ENCODE measurements at regions not wholly inside any gene's neighbourhood (a gene's known extent, or its start where the extent isn't known, plus 50 kb on each side); places are given as distances from the start of the nearest gene placed in this dataset.

GRCh38 chr4:180745019-180745418 lies 1498.2 kb upstream of the TENM3 start:
- intact Hi-C loops (cut with DNase I): no loop called here
- Histone ChIP-seq H3K4me3 (no peak overlapping the region), H3K4me1 (no peaks in the 10 kb centered on the region), H3K27me3 (no peaks in the 10 kb centered on the region), H3K36me3 (no peaks in the 10 kb centered on the region), H3K9me3 (no peaks in the 10 kb centered on the region), H3K27ac (replicated peaks in 1 of 4) (no peak overlapping the region)
- TF ChIP-seq CTCF (IDR thresholded peaks at IDR 0.05) (no peak), EP300 (IDR thresholded peaks at IDR 0.05) (no peak)
- no peak for DNase-seq (ENCODE audit: extremely low spot score)
- 78% methylated on average over 4 of the region's 4 CpGs for WGBS

GRCh38 chr4:180751009-180751408 lies 1492.2 kb upstream of the TENM3 start:
- no peak for DNase-seq (ENCODE audit: extremely low spot score)
- TF ChIP-seq CTCF (IDR thresholded peaks at IDR 0.05) (no peak), POLR2AphosphoS5 (IDR thresholded peaks at IDR 0.05) (no peak), POLR2A (IDR thresholded peaks at IDR 0.05; ENCODE audit: low read depth) (no peak), EP300 (IDR thresholded peaks at IDR 0.05) (no peak)
- Histone ChIP-seq H3K4me1 (no peaks in the 10 kb centered on the region), H3K27ac (replicated peaks in 1 of 4) (no peak overlapping the region), H3K36me3 (no peaks in the 10 kb centered on the region), H3K9me3 (peaks cover 0 to 3% (median 0%) of the 10 kb centered on the region in 4 donors), H3K27me3 (no peaks in the 10 kb centered on the region), H3K4me3 (no peak overlapping the region)
- intact Hi-C loops (cut with DNase I): no loop called here
- WGBS: 90% methylated on average over 2 of the region's 2 CpGs

GRCh38 chr4:180757927-180758326 lies 1485.3 kb upstream of the TENM3 start:
- H3K4me3 ChIP-seq: no peak overlapping the region
- H3K9me3 ChIP-seq: no peaks in the 10 kb centered on the region
- no peak for TF ChIP-seq POLR2AphosphoS5 (IDR thresholded peaks at IDR 0.05)
- no peak for TF ChIP-seq POLR2A (IDR thresholded peaks at IDR 0.05; ENCODE audit: low read depth)
- no peak for TF ChIP-seq EP300 (IDR thresholded peaks at IDR 0.05)
- TF ChIP-seq CTCF (IDR thresholded peaks at IDR 0.05): no peak
- intact Hi-C loops (cut with DNase I): no loop called here
- 80% methylated on average over 2 of the region's 2 CpGs for WGBS
- H3K27ac ChIP-seq (replicated peaks in 1 of 4): no peak overlapping the region
- no peak for DNase-seq (ENCODE audit: extremely low spot score)
- no peaks in the 10 kb centered on the region for H3K4me1 ChIP-seq
- H3K36me3 ChIP-seq: no peaks in the 10 kb centered on the region
- H3K27me3 ChIP-seq: no peaks in the 10 kb centered on the region

- intact Hi-C loops (cut with DNase I): no loop called here
- WGBS: 42% methylated on average over 5 of the region's 5 CpGs
- TF ChIP-seq POLR2AphosphoS5 (IDR thresholded peaks at IDR 0.05) (no peak), POLR2A (IDR thresholded peaks at IDR 0.05; ENCODE audit: low read depth) (no peak), CTCF (IDR thresholded peaks at IDR 0.05) (no peak), EP300 (IDR thresholded peaks at IDR 0.05) (no peak)
- Histone ChIP-seq H3K27me3 (no peaks in the 10 kb centered on the region), H3K4me3 (no peak overlapping the region), H3K9me3 (no peaks in the 10 kb centered on the region), H3K36me3 (no peaks in the 10 kb centered on the region), H3K27ac (replicated peaks in 1 of 4) (no peak overlapping the region), H3K4me1 (no peaks in the 10 kb centered on the region)
- DNase-seq (ENCODE audit: extremely low spot score): no peak
Observed at GRCh38 chr4:180766045-180766444, 1477.2 kb upstream of the TENM3 start.

- Histone ChIP-seq H3K36me3 (no peaks in the 10 kb centered on the region), H3K27me3 (no peaks in the 10 kb centered on the region), H3K4me1 (no peaks in the 10 kb centered on the region), H3K9me3 (no peaks in the 10 kb centered on the region), H3K27ac (replicated peaks in 1 of 4) (no peak overlapping the region), H3K4me3 (no peak overlapping the region)
- WGBS: 55% methylated on average over 9 of the region's 9 CpGs
- no peak for DNase-seq (ENCODE audit: extremely low spot score)
- intact Hi-C loops (cut with DNase I): no loop called here
- TF ChIP-seq POLR2AphosphoS5 (IDR thresholded peaks at IDR 0.05): no peak
- no peak for TF ChIP-seq POLR2A (IDR thresholded peaks at IDR 0.05; ENCODE audit: low read depth)
- no peak for TF ChIP-seq EP300 (IDR thresholded peaks at IDR 0.05)
Observed at GRCh38 chr4:180766944-180767729, 1476.1 kb upstream of the TENM3 start.

All from esophagus muscularis mucosa (tissue), 4 donors.